ENCODE measurements at regions not wholly inside any gene's neighbourhood (a gene's known extent, or its start where the extent isn't known, plus 50 kb on each side); places are given as distances from the start of the nearest gene placed in this dataset.

GRCh38 chr13:20331419-20331818 is 99.3 kb upstream of the GJB6 start:
- ChIA-PET POLR2A (ENCODE audit: unreplicated experiment) (no interaction called here), CTCF (no interaction called here)
- WGBS, 2 experiments (ENCODE audit: extremely low coverage in 2 of 2, insufficient read length in 1 of 2): no CpG with 5 or more reads among the region's 2 CpGs
- intact Hi-C loops (cut with micrococcal nuclease) (no loop called here), in situ Hi-C loops (cut with MboI; ENCODE audit: low sequenced_read_pairs) (no loop called here), dilution Hi-C loops (cut with HindIII; ENCODE audit: low sequenced_read_pairs, unreplicated experiment) (no loop called here)
- no peak for DNase-seq
- H2BK15ac ChIP-seq (ENCODE audit: low read depth, low read length): no peak overlapping the region
- H2BK20ac ChIP-seq (ENCODE audit: low read depth, low read length): no peak overlapping the region
- no peak overlapping the region for H2AK5ac ChIP-seq (ENCODE audit: low read depth, low read length)
- H4K20me1 ChIP-seq (ENCODE audit: insufficient read depth, low read length): no peaks in the 10 kb centered on the region
- TF ChIP-seq CHD1 (IDR thresholded peaks at IDR 0.05; ENCODE audit: low read depth, low read length): no peak
- TF ChIP-seq RAD21 (IDR thresholded peaks at IDR 0.05; ENCODE audit: low read length): no peak
- no peak for TF ChIP-seq MAZ (IDR thresholded peaks at IDR 0.05; ENCODE audit: borderline replicate concordance, low read depth, low read length)
- no peak for TF ChIP-seq POLR2A (IDR thresholded peaks at IDR 0.05; ENCODE audit: low read depth, low read length)
- no peak overlapping the region for H3K23ac ChIP-seq (ENCODE audit: low read depth, low read length)
- H3K9me1 ChIP-seq (ENCODE audit: insufficient read depth, low read length): no peaks in the 10 kb centered on the region
- H3K27ac ChIP-seq (ENCODE audit: insufficient read depth, low read length): no peak overlapping the region
- H2BK5ac ChIP-seq (ENCODE audit: low read depth, low read length, poor library complexity, severe bottlenecking): no peak overlapping the region
- H2BK120ac ChIP-seq (ENCODE audit: low read depth, low read length): no peak overlapping the region
- H4K5ac ChIP-seq (ENCODE audit: low read depth, low read length): no peak overlapping the region
- no peak overlapping the region for H4K91ac ChIP-seq (ENCODE audit: insufficient read depth, low read depth, low read length)
- H3K14ac ChIP-seq (replicated peaks; ENCODE audit: low read depth, low read length): no peak overlapping the region
- no peak overlapping the region for H3K4me2 ChIP-seq (ENCODE audit: low read depth, low read length)
- H3K79me1 ChIP-seq (ENCODE audit: low read depth in 1 of 2, low read length in 2 of 2): no peaks in the 10 kb centered on the region
- H3K27me3 ChIP-seq (ENCODE audit: control insufficient read depth, insufficient read depth, low read length): peaks cover 33% of the 10 kb centered on the region
- H3K9me3 ChIP-seq (ENCODE audit: control insufficient read depth, insufficient read depth, low read length): no peaks in the 10 kb centered on the region; the same call in 1 of the 2 replicates
- no peak overlapping the region for H3K56ac ChIP-seq (ENCODE audit: extremely low read depth, insufficient read depth, low read length)
- no peak overlapping the region for H3K18ac ChIP-seq (ENCODE audit: low read depth, low read length)
- H3K4me3 ChIP-seq (ENCODE audit: insufficient read depth, low read depth, low read length): no peak overlapping the region
- no peak overlapping the region for H3K9ac ChIP-seq (ENCODE audit: low read depth, low read length)
- H2AK9ac ChIP-seq (replicated peaks; ENCODE audit: low read depth, low read length, poor library complexity): no peak overlapping the region
- no peak for ATAC-seq (ENCODE audit: low read depth)
- no peak overlapping the region for H2AFZ ChIP-seq (replicated peaks; ENCODE audit: low read length, poor library complexity)
- no peak overlapping the region for H3K4ac ChIP-seq (ENCODE audit: low read depth, low read length)
- no peaks in the 10 kb centered on the region for H3K4me1 ChIP-seq (ENCODE audit: control insufficient read depth, insufficient read depth, low read length)
- no peak overlapping the region for H4K8ac ChIP-seq (ENCODE audit: low read depth in 2 of 2, low read length in 2 of 2)
- BruUV-seq (replicated peaks): no TSS peak
- no peaks in the 10 kb centered on the region for H3K36me3 ChIP-seq (ENCODE audit: control insufficient read depth, insufficient read depth, low read length)
